Esophagus muscularis mucosa (tissue), 4 donors: ENCODE measurements at regions not wholly inside any gene's neighbourhood (a gene's known extent, or its start where the extent isn't known, plus 50 kb on each side); places are given as distances from the start of the nearest gene placed in this dataset.
A peak's percentile ranks its signal among the peaks of the same experiment; 100 is the strongest.
"Not testable (repeated sequence)": the region's sequence is repeated elsewhere in the genome, so short reads cannot be mapped to it uniquely, and the experiment has no call there.

ENCODE experiments used
- DNase-seq: peaks from one replicate; pipeline ENCODE4 v3.0.0-alpha.2; 2017; ENCODE audit errors: extremely low spot score
- H3K27ac ChIP-seq, 4 donors: fragments of 200-600 bp; sonication (generic); replicated peaks in 1 of 4; 1 replicate in 3 of 4; 2 replicates in 1 of 4; pipeline ENCODE4 v1.5.1; 2016 to 2019; ENCODE audit warnings: mild to moderate bottlenecking in 1 of 4
- H3K27me3 ChIP-seq, 4 donors: fragments of 200-600 bp; sonication (generic); one replicate each; pipeline versions ENCODE4 v1.5.1 to v1.6.0; 2016 to 2019
- H3K36me3 ChIP-seq, 4 donors: fragments of 200-600 bp; sonication (generic); one replicate each; pipeline ENCODE4 v1.5.1; 2016 to 2019
- H3K4me1 ChIP-seq, 4 donors: fragments of 200-600 bp; sonication (generic); one replicate each; pipeline ENCODE4 v1.5.1; 2016 to 2019
- H3K4me3 ChIP-seq, 4 donors: fragments of 200-600 bp; sonication (generic); 1 replicate in 2 of 4; 2 replicates in 2 of 4; pipeline ENCODE4 v1.5.1; 2016 to 2019; ENCODE audit warnings: mild to moderate bottlenecking in 4 of 4, moderate library complexity in 1 of 4
- H3K9me3 ChIP-seq, 4 donors: fragments of 200-600 bp; sonication (generic); 1 replicate in 3 of 4; 2 replicates in 1 of 4; pipeline ENCODE4 v1.5.1; 2016 to 2019
- EP300 ChIP-seq: sonication (generic); formaldehyde crosslinking; IDR thresholded peaks from one replicate; pipeline ENCODE4 v1.6.1; 2017; ENCODE audit warnings: antibody characterized with exemption
- POLR2A ChIP-seq: fragments of 450-650 bp; IDR thresholded peaks from one replicate; pipeline ENCODE4 v1.6.1; 2017; ENCODE audit warnings: antibody characterized with exemption, moderate library complexity, mild to moderate bottlenecking, low read depth
- POLR2AphosphoS5 ChIP-seq, 2 donors: sonication (generic); formaldehyde crosslinking; IDR thresholded peaks; one replicate each; pipeline ENCODE4 v1.6.1; 2017; ENCODE audit warnings: antibody characterized with exemption in 2 of 2
- WGBS: methylation state at CpG from one replicate; pipeline ENCODE4 v1.1.5; 2018; 5-methylcytosine and 5-hydroxymethylcytosine counted together
- intact Hi-C: fragments of 100-400 bp; cut with DNase I; formaldehyde crosslinking; loops from one replicate; pipeline ENCODE4 v1.15.1; 2023
- TF ChIP-seq, protein P1 (sequence below), 3 experiments: fragments of 200-600 bp in 2 of 3; fragments of 450-650 bp in 1 of 3; sonication (generic) in 2 of 3; IDR thresholded peaks; one replicate each; pipeline ENCODE4 v1.5.1; 2017 to 2019; ENCODE audit warnings: antibody characterized with exemption in 3 of 3, mild to moderate bottlenecking in 2 of 3, moderate library complexity in 1 of 3

DNA sequence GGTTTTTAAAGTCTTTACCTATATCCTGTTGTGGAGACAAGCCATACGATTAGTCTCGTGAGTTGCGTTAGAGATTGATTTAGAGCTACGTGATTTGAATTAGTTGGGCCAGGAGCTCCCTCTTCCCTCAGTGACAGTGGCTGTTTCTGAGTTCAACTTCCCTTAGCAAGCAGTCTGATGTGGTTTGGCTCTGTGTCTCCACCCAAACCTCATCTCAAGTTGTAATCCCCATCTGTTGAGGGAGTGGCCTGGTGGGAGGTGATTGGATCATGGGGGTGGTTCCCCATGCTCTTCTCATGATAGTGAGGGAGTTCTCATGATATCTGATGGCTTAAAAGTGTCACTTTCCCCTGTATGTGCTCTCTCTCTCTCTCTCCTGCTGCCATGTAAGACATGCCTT, 192.9 kb upstream of the PTGFR start:
- Histone ChIP-seq H3K27ac (no peak overlapping the region), H3K36me3 (no peaks in the 10 kb centered on the region), H3K27me3 (no peaks in the 10 kb centered on the region), H3K4me1 (no peaks in the 10 kb centered on the region), H3K9me3 (no peaks in the 10 kb centered on the region), H3K4me3 (no peak overlapping the region)
- intact Hi-C loops, result no loop called here
- no peak for DNase-seq
- 82% methylated on average over 4 of the region's 4 CpGs for WGBS
- TF ChIP-seq, protein P1, sequence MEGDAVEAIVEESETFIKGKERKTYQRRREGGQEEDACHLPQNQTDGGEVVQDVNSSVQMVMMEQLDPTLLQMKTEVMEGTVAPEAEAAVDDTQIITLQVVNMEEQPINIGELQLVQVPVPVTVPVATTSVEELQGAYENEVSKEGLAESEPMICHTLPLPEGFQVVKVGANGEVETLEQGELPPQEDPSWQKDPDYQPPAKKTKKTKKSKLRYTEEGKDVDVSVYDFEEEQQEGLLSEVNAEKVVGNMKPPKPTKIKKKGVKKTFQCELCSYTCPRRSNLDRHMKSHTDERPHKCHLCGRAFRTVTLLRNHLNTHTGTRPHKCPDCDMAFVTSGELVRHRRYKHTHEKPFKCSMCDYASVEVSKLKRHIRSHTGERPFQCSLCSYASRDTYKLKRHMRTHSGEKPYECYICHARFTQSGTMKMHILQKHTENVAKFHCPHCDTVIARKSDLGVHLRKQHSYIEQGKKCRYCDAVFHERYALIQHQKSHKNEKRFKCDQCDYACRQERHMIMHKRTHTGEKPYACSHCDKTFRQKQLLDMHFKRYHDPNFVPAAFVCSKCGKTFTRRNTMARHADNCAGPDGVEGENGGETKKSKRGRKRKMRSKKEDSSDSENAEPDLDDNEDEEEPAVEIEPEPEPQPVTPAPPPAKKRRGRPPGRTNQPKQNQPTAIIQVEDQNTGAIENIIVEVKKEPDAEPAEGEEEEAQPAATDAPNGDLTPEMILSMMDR (IDR thresholded peaks at IDR 0.05), result no peak
- no peak for TF ChIP-seq EP300
- TF ChIP-seq POLR2A, result no peak
- TF ChIP-seq POLR2AphosphoS5 (IDR thresholded peaks at IDR 0.05), result no peak

DNA sequence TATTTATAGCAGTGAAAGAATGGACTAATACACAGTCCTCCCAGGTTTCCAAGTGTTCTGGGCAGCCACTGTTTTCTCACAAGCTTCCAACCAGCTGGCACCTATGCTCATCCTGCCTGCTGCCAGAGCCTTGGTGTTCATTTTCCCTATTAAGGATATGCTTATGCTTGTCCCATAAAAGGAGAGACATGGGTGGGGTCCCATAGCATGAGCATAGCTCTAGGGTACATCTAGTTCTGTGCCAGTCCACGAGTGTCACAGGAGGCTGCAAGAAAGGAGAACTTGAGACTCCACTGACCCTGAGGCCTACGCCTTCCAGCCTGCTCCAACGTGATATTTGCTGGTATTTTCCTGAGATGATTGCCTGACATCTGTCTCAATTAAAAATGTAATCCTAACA, 192.4 kb upstream of the PTGFR start:
- no peak overlapping the region for H3K27ac ChIP-seq
- intact Hi-C loops, result no loop called here
- H3K9me3 ChIP-seq, result no peaks in the 10 kb centered on the region
- no peaks in the 10 kb centered on the region for H3K27me3 ChIP-seq
- no peak for DNase-seq
- peaks cover 0 to under 1% (median 0%) of the 10 kb centered on the region in 4 donors for H3K4me1 ChIP-seq
- WGBS, result 84% methylated on average over 3 of the region's 3 CpGs
- H3K4me3 ChIP-seq, result no peak overlapping the region
- no peaks in the 10 kb centered on the region for H3K36me3 ChIP-seq
- TF ChIP-seq EP300, result no peak

DNA sequence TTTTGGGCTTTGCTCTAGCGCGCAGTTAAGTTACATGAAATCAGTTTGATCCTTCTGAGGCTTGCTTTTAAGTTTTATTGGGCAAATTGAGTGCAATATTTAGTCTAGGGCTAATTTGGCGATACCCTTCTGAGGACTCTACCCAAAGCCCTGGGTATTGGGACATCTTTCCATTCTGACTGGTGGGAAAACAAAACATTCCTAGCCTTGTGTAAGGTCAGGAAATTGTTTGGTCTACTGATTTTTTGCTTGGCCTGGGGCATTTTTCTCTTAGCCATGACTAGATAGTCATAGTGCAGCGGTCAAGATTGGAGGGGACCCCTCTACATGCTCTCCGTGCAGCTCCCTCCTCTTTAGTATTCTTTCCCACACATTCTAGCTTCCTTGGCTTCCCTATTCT, 189.6 kb upstream of the PTGFR start:
- no peak for DNase-seq
- Histone ChIP-seq H3K36me3 (no peaks in the 10 kb centered on the region), H3K4me1 (peaks cover 0 to 17% (median 0%) of the 10 kb centered on the region in 4 donors), H3K27me3 (no peaks in the 10 kb centered on the region), H3K9me3 (no peaks in the 10 kb centered on the region), H3K27ac (no peak overlapping the region), H3K4me3 (no peak overlapping the region)
- no peak for TF ChIP-seq POLR2A
- TF ChIP-seq EP300, result no peak
- TF ChIP-seq POLR2AphosphoS5 (IDR thresholded peaks at IDR 0.05), result no peak
- TF ChIP-seq, protein P1 (IDR thresholded peaks at IDR 0.05), result no peak
- intact Hi-C loops, result no loop called here
- WGBS, result 95% methylated on average over 5 of the region's 5 CpGs

DNA sequence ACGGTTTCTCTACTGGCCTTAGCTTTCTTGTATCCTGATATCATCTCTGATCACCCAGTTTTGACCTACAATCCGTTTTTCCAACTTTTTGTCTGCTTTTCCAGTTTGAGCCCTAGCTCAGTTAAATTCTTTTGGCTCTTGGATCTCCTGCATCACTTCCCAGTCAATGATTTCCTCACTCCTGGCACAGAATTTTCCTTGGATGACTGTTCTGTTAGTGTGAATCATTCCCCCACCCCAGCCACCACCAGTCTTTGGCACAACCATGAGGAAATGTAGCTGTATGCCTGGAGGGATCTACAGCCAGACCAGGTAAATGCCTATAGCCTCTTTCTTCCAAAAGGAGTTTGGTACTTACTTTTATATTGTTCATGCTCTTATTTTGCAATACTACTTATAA, 187.2 kb upstream of the PTGFR start:
- Histone ChIP-seq H3K27me3 (no peaks in the 10 kb centered on the region), H3K4me1 (peaks cover 0 to 17% (median 0%) of the 10 kb centered on the region in 4 donors), H3K27ac (peak overlapping the region in 1 of 4 donors; percentile 11), H3K36me3 (no peaks in the 10 kb centered on the region), H3K4me3 (no peak overlapping the region), H3K9me3 (no peaks in the 10 kb centered on the region)
- TF ChIP-seq POLR2A, result no peak
- peak; percentile 43 to 65 for TF ChIP-seq POLR2AphosphoS5 (IDR thresholded peaks at IDR 0.05)
- WGBS, result 43% methylated on average over 2 of the region's 2 CpGs
- no peak for DNase-seq
- intact Hi-C loops, result no loop called here

DNA sequence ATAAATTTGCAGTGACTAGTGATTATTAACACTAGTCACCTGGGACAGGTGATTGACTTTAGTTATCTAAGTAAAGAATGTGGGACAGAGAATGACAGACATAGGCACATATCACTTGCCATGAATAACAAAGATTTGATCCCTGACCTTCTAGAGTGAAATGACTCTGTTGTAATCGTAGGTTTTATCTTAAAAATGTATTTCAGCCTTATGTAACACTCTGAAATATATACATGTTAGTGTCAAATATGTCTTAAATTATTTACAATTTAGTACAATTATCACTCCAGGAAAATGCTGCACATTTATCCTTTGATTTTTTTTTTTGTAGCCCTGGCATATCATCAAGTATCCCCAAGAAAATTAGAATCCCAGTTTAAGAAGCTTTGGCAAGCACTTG, 186.4 kb upstream of the PTGFR start:
- Histone ChIP-seq H3K4me3 (no peak overlapping the region), H3K27me3 (no peaks in the 10 kb centered on the region), H3K27ac (no peak overlapping the region), H3K4me1 (peaks cover 0 to 17% (median 0%) of the 10 kb centered on the region in 4 donors), H3K36me3 (no peaks in the 10 kb centered on the region), H3K9me3 (no peaks in the 10 kb centered on the region)
- intact Hi-C loops, result no loop called here
- no peak for DNase-seq
- 52% methylated on average over 1 of the region's 1 CpG for WGBS
- TF ChIP-seq, protein P1 (IDR thresholded peaks at IDR 0.05), result no peak
- no peak for TF ChIP-seq POLR2AphosphoS5 (IDR thresholded peaks at IDR 0.05)
- TF ChIP-seq EP300, result no peak
- no peak for TF ChIP-seq POLR2A

DNA sequence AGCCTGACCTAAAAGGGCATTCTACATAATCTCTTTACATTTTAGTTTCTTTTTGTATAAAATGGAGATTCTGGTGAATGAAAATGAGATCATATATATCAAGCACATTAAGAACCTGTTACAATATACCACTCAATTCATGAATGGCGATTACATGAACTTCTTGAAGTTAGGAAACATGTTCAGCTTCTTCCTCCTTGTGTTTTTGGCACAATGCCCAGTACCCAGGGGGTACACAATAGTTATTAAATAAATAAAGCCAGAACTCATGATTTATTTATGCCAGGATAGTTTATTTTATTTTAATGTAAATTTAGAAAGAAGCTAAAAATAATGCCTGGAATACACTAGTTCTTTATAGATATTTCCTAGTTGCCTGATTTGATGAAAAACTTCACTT, 186.0 kb upstream of the PTGFR start:
- H3K4me3 ChIP-seq, result no peak overlapping the region
- intact Hi-C loops, result no loop called here
- WGBS, result 73% methylated on average over 1 of the region's 1 CpG
- H3K27ac ChIP-seq, result no peak overlapping the region
- H3K27me3 ChIP-seq, result no peaks in the 10 kb centered on the region
- TF ChIP-seq POLR2AphosphoS5 (IDR thresholded peaks at IDR 0.05), result no peak
- TF ChIP-seq, protein P1 (IDR thresholded peaks at IDR 0.05), result no peak
- TF ChIP-seq POLR2A, result no peak
- TF ChIP-seq EP300, result no peak
- peaks cover 0 to 17% (median 0%) of the 10 kb centered on the region in 4 donors for H3K4me1 ChIP-seq
- no peak for DNase-seq
- no peaks in the 10 kb centered on the region for H3K36me3 ChIP-seq
- H3K9me3 ChIP-seq, result no peaks in the 10 kb centered on the region

DNA sequence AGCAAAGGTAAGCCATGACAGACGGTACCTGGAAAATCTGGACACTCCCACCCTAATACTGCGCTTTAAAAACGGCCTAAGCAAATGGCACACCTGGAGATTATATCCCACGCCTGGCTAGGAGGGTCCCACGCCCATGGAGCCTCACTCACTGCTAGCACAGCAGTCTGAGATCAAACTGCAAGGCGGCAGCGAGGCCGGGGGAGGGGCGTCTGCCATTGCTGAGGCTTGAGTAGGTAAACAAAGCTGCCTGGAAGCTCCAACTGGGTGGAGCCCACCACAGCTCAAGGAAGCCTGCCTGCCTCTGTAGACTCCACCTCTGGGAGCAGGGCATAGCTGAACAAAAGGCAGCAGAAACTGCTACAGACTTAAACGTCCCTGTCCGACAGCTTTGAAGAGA, 180.5 kb upstream of the PTGFR start:
- H3K4me1 ChIP-seq, H3K4me3 ChIP-seq, H3K27me3 ChIP-seq, H3K27ac ChIP-seq, H3K36me3 ChIP-seq, H3K9me3 ChIP-seq, intact Hi-C loops, DNase-seq: not testable (repeated sequence)
- 85% methylated on average over 8 of the region's 11 CpGs for WGBS
